HEK293 (cell line): ENCODE measurements at regions not wholly inside any gene's neighbourhood (a gene's known extent, or its start where the extent isn't known, plus 50 kb on each side); places are given as distances from the start of the nearest gene placed in this dataset.

Experiments
- BCL11B ChIP-seq: fragments of 450-650 bp; formaldehyde crosslinking; IDR thresholded peaks from 2 replicates; pipeline ENCODE4 v1.5.1; 2016; ENCODE audit warnings: low read depth, missing biosample characterization, missing genetic modification characterization
- ZBTB17 ChIP-seq: fragments of 450-650 bp; formaldehyde crosslinking; IDR thresholded peaks from 2 replicates; pipeline ENCODE4 v1.5.1; 2016; ENCODE audit warnings: missing biosample characterization, missing genetic modification characterization
- ZBTB7A ChIP-seq: fragments of 450-650 bp; formaldehyde crosslinking; IDR thresholded peaks from 2 replicates; pipeline ENCODE4 v1.5.1; 2016; ENCODE audit warnings: low read depth, missing biosample characterization, missing genetic modification characterization
- ZFHX2 ChIP-seq: fragments of 450-650 bp; formaldehyde crosslinking; conservative IDR thresholded peaks from 2 replicates; pipeline ENCODE4 v1.5.1; 2016; ENCODE audit warnings: missing biosample characterization, missing genetic modification characterization
- ZFP41 ChIP-seq: fragments of 450-650 bp; formaldehyde crosslinking; IDR thresholded peaks from 2 replicates; pipeline ENCODE4 v1.5.1; 2016; ENCODE audit warnings: missing biosample characterization, missing genetic modification characterization, borderline replicate concordance
- ZNF335 ChIP-seq: fragments of 450-650 bp; formaldehyde crosslinking; conservative IDR thresholded peaks from 2 replicates; pipeline ENCODE4 v1.5.1; 2016; ENCODE audit warnings: missing biosample characterization, missing genetic modification characterization
- ZNF404 ChIP-seq: fragments of 450-650 bp; formaldehyde crosslinking; IDR thresholded peaks from 2 replicates; pipeline ENCODE4 v1.5.1; 2017; ENCODE audit warnings: missing biosample characterization, missing genetic modification characterization
- ZNF426 ChIP-seq: fragments of 450-650 bp; formaldehyde crosslinking; IDR thresholded peaks from 2 replicates; pipeline ENCODE4 v1.5.1; 2017; ENCODE audit warnings: missing biosample characterization, missing genetic modification characterization, mild to moderate bottlenecking, inconsistent platforms, moderate library complexity
- TF ChIP-seq, protein P1 (sequence below): fragments of 450-650 bp; formaldehyde crosslinking; IDR thresholded peaks from 2 replicates; pipeline ENCODE4 v1.5.1; 2016; ENCODE audit warnings: missing biosample characterization, missing genetic modification characterization
- TF ChIP-seq, protein P2 (sequence below): fragments of 450-650 bp; formaldehyde crosslinking; IDR thresholded peaks from 2 replicates; pipeline ENCODE4 v1.5.1; 2016; ENCODE audit warnings: missing biosample characterization, missing genetic modification characterization
- TF ChIP-seq, protein P3 (sequence below): fragments of 450-650 bp; formaldehyde crosslinking; IDR thresholded peaks from 2 replicates; pipeline ENCODE4 v1.5.1; 2016; ENCODE audit warnings: missing biosample characterization, missing genetic modification characterization
- TF ChIP-seq, protein P4 (sequence below): fragments of 450-650 bp; formaldehyde crosslinking; IDR thresholded peaks from 2 replicates; pipeline ENCODE4; 2016; ENCODE audit warnings: missing biosample characterization, missing genetic modification characterization
- TF ChIP-seq, protein P5 (sequence below): fragments of 450-650 bp; formaldehyde crosslinking; optimal IDR thresholded peaks from 2 replicates; pipeline ENCODE3; 2016; ENCODE audit warnings: missing biosample characterization, mild to moderate bottlenecking, missing genetic modification characterization
- TF ChIP-seq, protein P6 (sequence below): sonication (generic); formaldehyde crosslinking; IDR thresholded peaks from 2 replicates; pipeline ENCODE4 v1.8.1; 2022; ENCODE audit warnings: mild to moderate bottlenecking, moderate library complexity, missing genetic modification reagents

DNA sequence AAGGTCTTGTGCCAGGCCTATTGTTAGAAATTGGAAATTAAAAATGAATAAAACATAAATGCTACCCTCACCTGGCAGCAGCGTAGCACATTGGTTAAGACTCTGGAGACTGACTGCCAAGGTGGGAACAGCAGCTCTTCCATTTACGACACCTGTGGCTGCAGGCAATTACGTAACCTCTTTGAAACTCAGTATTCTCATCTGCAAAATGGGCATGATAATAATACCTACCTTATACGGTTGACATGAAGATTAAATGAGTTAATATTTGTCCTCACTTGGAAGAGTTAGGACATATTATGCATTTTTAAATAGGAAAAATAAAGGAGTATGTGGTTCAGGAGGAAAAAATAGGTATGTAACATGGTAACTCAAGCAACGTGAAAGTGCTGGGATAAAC, 279.3 kb upstream of the NCKAP5 start:
- TF ChIP-seq ZBTB17, result no peak
- TF ChIP-seq ZNF404 (tag by site-specific recombination), result no peak
- TF ChIP-seq, protein P1, sequence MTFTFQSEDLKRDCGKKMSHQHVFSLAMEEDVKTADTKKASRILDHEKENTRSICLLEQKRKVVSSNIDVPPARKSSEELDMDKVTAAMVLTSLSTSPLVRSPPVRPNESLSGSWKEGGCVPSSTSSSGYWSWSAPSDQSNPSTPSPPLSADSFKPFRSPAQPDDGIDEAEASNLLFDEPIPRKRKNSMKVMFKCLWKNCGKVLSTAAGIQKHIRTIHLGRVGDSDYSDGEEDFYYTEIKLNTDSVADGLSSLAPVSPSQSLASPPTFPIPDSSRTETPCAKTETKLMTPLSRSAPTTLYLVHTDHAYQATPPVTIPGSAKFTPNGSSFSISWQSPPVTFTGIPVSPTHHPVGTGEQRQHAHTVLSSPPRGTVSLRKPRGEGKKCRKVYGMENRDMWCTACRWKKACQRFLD, result no peak
- TF ChIP-seq, protein P2, sequence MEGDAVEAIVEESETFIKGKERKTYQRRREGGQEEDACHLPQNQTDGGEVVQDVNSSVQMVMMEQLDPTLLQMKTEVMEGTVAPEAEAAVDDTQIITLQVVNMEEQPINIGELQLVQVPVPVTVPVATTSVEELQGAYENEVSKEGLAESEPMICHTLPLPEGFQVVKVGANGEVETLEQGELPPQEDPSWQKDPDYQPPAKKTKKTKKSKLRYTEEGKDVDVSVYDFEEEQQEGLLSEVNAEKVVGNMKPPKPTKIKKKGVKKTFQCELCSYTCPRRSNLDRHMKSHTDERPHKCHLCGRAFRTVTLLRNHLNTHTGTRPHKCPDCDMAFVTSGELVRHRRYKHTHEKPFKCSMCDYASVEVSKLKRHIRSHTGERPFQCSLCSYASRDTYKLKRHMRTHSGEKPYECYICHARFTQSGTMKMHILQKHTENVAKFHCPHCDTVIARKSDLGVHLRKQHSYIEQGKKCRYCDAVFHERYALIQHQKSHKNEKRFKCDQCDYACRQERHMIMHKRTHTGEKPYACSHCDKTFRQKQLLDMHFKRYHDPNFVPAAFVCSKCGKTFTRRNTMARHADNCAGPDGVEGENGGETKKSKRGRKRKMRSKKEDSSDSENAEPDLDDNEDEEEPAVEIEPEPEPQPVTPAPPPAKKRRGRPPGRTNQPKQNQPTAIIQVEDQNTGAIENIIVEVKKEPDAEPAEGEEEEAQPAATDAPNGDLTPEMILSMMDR (tag by site-specific recombination), result no peak
- no peak for TF ChIP-seq ZFHX2 (tag by site-specific recombination)
- no peak for TF ChIP-seq ZNF335 (tag by site-specific recombination)
- TF ChIP-seq, protein P3, sequence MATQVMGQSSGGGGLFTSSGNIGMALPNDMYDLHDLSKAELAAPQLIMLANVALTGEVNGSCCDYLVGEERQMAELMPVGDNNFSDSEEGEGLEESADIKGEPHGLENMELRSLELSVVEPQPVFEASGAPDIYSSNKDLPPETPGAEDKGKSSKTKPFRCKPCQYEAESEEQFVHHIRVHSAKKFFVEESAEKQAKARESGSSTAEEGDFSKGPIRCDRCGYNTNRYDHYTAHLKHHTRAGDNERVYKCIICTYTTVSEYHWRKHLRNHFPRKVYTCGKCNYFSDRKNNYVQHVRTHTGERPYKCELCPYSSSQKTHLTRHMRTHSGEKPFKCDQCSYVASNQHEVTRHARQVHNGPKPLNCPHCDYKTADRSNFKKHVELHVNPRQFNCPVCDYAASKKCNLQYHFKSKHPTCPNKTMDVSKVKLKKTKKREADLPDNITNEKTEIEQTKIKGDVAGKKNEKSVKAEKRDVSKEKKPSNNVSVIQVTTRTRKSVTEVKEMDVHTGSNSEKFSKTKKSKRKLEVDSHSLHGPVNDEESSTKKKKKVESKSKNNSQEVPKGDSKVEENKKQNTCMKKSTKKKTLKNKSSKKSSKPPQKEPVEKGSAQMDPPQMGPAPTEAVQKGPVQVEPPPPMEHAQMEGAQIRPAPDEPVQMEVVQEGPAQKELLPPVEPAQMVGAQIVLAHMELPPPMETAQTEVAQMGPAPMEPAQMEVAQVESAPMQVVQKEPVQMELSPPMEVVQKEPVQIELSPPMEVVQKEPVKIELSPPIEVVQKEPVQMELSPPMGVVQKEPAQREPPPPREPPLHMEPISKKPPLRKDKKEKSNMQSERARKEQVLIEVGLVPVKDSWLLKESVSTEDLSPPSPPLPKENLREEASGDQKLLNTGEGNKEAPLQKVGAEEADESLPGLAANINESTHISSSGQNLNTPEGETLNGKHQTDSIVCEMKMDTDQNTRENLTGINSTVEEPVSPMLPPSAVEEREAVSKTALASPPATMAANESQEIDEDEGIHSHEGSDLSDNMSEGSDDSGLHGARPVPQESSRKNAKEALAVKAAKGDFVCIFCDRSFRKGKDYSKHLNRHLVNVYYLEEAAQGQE, result no peak
- no peak for TF ChIP-seq ZBTB7A
- no peak for TF ChIP-seq ZFP41
- TF ChIP-seq BCL11B (tag by site-specific recombination), result no peak
- TF ChIP-seq, protein P4, sequence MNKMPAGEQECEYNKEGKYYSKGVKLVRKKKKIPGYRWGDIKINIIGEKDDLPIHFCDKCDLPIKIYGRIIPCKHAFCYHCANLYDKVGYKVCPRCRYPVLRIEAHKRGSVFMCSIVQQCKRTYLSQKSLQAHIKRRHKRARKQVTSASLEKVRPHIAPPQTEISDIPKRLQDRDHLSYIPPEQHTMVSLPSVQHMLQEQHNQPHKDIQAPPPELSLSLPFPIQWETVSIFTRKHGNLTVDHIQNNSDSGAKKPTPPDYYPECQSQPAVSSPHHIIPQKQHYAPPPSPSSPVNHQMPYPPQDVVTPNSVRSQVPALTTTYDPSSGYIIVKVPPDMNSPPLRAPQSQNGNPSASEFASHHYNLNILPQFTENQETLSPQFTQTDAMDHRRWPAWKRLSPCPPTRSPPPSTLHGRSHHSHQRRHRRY (tag by site-specific recombination), result no peak
- TF ChIP-seq ZNF426 (tag by site-specific recombination), result no peak
- TF ChIP-seq, protein P5, sequence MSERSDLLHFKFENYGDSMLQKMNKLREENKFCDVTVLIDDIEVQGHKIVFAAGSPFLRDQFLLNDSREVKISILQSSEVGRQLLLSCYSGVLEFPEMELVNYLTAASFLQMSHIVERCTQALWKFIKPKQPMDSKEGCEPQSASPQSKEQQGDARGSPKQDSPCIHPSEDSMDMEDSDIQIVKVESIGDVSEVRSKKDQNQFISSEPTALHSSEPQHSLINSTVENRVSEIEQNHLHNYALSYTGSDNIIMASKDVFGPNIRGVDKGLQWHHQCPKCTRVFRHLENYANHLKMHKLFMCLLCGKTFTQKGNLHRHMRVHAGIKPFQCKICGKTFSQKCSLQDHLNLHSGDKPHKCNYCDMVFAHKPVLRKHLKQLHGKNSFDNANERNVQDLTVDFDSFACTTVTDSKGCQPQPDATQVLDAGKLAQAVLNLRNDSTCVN, result no peak
- TF ChIP-seq, protein P6, sequence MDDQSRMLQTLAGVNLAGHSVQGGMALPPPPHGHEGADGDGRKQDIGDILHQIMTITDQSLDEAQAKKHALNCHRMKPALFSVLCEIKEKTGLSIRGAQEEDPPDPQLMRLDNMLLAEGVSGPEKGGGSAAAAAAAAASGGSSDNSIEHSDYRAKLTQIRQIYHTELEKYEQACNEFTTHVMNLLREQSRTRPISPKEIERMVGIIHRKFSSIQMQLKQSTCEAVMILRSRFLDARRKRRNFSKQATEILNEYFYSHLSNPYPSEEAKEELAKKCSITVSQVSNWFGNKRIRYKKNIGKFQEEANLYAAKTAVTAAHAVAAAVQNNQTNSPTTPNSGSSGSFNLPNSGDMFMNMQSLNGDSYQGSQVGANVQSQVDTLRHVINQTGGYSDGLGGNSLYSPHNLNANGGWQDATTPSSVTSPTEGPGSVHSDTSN (CRISPR knock-in tag), result no peak
